ENCODE measurements at regions not wholly inside any gene's neighbourhood (a gene's known extent, or its start where the extent isn't known, plus 50 kb on each side); places are given as distances from the start of the nearest gene placed in this dataset.
"Not testable (repeated sequence)": the region's sequence is repeated elsewhere in the genome, so short reads cannot be mapped to it uniquely, and the experiment has no call there.

DNA sequence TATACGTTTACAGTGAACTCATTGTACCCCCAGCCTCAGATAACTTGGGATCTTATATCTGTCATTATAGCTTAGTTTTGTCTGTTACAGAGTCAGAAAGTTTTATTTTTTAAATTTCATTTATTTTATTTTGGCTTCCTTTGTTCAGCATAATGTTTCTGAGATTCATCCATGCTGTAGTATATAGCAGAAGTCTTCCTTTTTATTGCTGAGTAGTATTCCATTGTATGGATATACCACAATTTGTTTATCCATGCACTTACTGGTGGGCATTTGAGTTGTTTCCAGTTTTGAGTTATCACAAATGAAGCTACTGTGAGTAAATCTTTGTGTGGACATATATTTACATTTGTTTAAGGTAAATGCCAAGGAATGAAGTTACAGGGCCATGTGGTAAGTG, 122.3 kb downstream of the ADCYAP1 start:
- DNase-seq = no peak
- H3K36me3 ChIP-seq (ENCODE audit: control insufficient read depth, insufficient read depth, low read length) = no peaks in the 10 kb centered on the region
- peaks cover 33% of the 10 kb centered on the region for H3K9me3 Mint-ChIP-seq
- peak overlapping the region; percentile 22 for H3K4me3 ChIP-seq (ENCODE audit: low read length)
- no peak overlapping the region for H3K27ac Mint-ChIP-seq
- H3K4me1 ChIP-seq (ENCODE audit: control insufficient read depth, insufficient read depth, low read length) = peaks cover 3% of the 10 kb centered on the region
- 90% methylated on average over 1 of the region's 1 CpG; no CpG with 5 or more reads in 1 of the 2 experiments for WGBS, 2 experiments (ENCODE audit: insufficient coverage in 1 of 2, insufficient read length in 1 of 2)
- H3K36me3 Mint-ChIP-seq (ENCODE audit: low read depth) = peaks cover 1% of the 10 kb centered on the region
- no peak overlapping the region for H3K4me3 Mint-ChIP-seq
- peaks cover 8% of the 10 kb centered on the region for H3K9me3 ChIP-seq (ENCODE audit: control insufficient read depth, low read length)
- H3K27me3 ChIP-seq (ENCODE audit: control insufficient read depth, insufficient read depth, low read length, poor library complexity, severe bottlenecking) = no peaks in the 10 kb centered on the region
- peaks cover 4% of the 10 kb centered on the region for H3K4me1 Mint-ChIP-seq
- H3K27ac ChIP-seq (ENCODE audit: low read depth, low read length) = no peak overlapping the region
- H3K27me3 Mint-ChIP-seq (ENCODE audit: insufficient read depth) = no peaks in the 10 kb centered on the region
- TF ChIP-seq, protein P1, sequence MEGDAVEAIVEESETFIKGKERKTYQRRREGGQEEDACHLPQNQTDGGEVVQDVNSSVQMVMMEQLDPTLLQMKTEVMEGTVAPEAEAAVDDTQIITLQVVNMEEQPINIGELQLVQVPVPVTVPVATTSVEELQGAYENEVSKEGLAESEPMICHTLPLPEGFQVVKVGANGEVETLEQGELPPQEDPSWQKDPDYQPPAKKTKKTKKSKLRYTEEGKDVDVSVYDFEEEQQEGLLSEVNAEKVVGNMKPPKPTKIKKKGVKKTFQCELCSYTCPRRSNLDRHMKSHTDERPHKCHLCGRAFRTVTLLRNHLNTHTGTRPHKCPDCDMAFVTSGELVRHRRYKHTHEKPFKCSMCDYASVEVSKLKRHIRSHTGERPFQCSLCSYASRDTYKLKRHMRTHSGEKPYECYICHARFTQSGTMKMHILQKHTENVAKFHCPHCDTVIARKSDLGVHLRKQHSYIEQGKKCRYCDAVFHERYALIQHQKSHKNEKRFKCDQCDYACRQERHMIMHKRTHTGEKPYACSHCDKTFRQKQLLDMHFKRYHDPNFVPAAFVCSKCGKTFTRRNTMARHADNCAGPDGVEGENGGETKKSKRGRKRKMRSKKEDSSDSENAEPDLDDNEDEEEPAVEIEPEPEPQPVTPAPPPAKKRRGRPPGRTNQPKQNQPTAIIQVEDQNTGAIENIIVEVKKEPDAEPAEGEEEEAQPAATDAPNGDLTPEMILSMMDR (conservative IDR thresholded peaks at IDR 0.05) = no peak
- no peak overlapping the region for H3K9ac ChIP-seq (ENCODE audit: extremely low read depth, low read length, poor library complexity, severe bottlenecking)

DNA sequence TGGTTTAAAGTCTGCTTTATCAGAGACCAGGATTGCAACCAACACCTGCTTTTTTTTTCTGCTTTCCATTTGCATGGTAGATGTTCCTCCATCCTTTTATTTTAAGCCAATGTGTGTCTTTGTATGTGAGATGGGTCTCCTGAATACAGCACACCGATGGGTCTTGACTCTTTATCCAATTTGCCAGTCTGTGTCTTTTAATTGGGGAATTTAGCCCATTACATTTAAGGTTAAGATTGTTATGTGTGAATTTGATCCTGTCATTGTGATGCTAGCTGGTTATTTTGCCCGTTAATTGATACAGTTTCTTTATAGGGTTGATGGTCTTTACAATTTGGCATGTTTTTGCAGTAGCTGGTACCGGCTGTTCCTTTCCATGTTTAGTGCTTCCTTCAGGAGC, 128.4 kb downstream of the ADCYAP1 start:
- H3K4me1 Mint-ChIP-seq; H3K36me3 ChIP-seq (ENCODE audit: control insufficient read depth, insufficient read depth, low read length); H3K4me3 Mint-ChIP-seq; H3K4me1 ChIP-seq (ENCODE audit: control insufficient read depth, insufficient read depth, low read length); H3K27ac ChIP-seq (ENCODE audit: low read depth, low read length); DNase-seq; H3K27me3 Mint-ChIP-seq (ENCODE audit: insufficient read depth); H3K4me3 ChIP-seq (ENCODE audit: low read length); H3K9ac ChIP-seq (ENCODE audit: extremely low read depth, low read length, poor library complexity, severe bottlenecking); H3K36me3 Mint-ChIP-seq (ENCODE audit: low read depth); H3K9me3 ChIP-seq (ENCODE audit: control insufficient read depth, low read length); H3K27ac Mint-ChIP-seq; H3K27me3 ChIP-seq (ENCODE audit: control insufficient read depth, insufficient read depth, low read length, poor library complexity, severe bottlenecking): not testable (repeated sequence)
- H3K9me3 Mint-ChIP-seq = peaks cover 29% of the 10 kb centered on the region
- 94 to 100% methylated on average over 1 to 2 of the region's 3 CpGs for WGBS, 2 experiments (ENCODE audit: insufficient coverage in 1 of 2, insufficient read length in 1 of 2)

DNA sequence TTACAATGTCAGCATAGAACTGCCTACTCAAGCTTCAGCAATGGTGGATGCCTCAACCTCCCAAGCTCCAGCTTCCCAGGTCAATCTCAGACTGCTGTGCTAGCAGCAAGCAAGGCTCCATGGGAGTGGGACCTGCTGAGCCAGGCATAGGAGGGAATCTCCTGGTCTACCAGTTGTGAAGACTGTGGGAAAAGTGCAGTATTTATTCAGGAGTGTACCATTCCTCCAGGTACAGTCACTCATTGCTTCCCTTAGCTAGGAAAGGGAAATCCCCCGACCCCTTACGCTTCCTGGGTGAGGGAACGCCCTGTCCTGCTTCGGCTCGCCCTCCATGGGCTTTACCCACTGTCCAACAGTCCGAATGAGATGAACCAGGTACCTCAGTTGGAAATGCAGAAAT, 130.3 kb downstream of the ADCYAP1 start:
- H3K4me1 Mint-ChIP-seq = no peaks in the 10 kb centered on the region
- peaks cover 33% of the 10 kb centered on the region for H3K9me3 Mint-ChIP-seq
- WGBS, 2 experiments (ENCODE audit: insufficient coverage in 1 of 2, insufficient read length in 1 of 2) = 68 to 89% methylated on average over 4 to 6 of the region's 6 CpGs
- Histone ChIP-seq H3K27ac (ENCODE audit: low read depth, low read length) (no peak overlapping the region), H3K9me3 (ENCODE audit: control insufficient read depth, low read length) (no peaks in the 10 kb centered on the region), H3K4me1 (ENCODE audit: control insufficient read depth, insufficient read depth, low read length) (no peaks in the 10 kb centered on the region), H3K9ac (ENCODE audit: extremely low read depth, low read length, poor library complexity, severe bottlenecking) (no peak overlapping the region), H3K27me3 (ENCODE audit: control insufficient read depth, insufficient read depth, low read length, poor library complexity, severe bottlenecking) (no peaks in the 10 kb centered on the region), H3K36me3 (ENCODE audit: control insufficient read depth, insufficient read depth, low read length) (no peaks in the 10 kb centered on the region), H3K4me3 (ENCODE audit: low read length) (no peak overlapping the region)
- no peak overlapping the region for H3K27ac Mint-ChIP-seq
- DNase-seq = no peak
- no peak overlapping the region for H3K4me3 Mint-ChIP-seq
- TF ChIP-seq, protein P1 (conservative IDR thresholded peaks at IDR 0.05) = no peak
- H3K36me3 Mint-ChIP-seq (ENCODE audit: low read depth) = peaks cover 11% of the 10 kb centered on the region
- H3K27me3 Mint-ChIP-seq (ENCODE audit: insufficient read depth) = no peaks in the 10 kb centered on the region

DNA sequence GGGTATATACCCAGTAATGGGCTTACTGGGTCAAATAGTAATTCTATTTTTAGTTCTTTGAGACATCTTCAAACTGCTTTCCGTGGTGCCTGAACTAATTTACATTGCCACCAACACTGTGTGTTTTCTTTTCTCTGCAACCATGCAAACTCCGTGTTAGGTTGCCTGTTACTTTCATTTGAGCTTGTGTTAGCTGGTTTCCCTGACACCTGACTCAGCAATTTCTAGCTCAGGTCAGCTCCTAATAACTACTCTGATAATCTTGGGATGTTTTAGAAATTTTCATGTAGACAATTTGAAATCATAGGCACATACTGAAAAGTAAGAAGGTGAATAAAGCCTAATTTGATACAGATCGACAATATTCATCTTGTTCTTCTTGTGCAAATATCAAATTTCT, 132.3 kb downstream of the ADCYAP1 start:
- Mint-ChIP-seq H3K36me3 (ENCODE audit: low read depth) (peaks cover 17% of the 10 kb centered on the region), H3K4me3 (no peak overlapping the region), H3K27me3 (ENCODE audit: insufficient read depth) (no peaks in the 10 kb centered on the region), H3K9me3 (peaks cover 34% of the 10 kb centered on the region), H3K27ac (no peak overlapping the region), H3K4me1 (no peaks in the 10 kb centered on the region)
- no peaks in the 10 kb centered on the region for H3K27me3 ChIP-seq (ENCODE audit: control insufficient read depth, insufficient read depth, low read length, poor library complexity, severe bottlenecking)
- H3K36me3 ChIP-seq (ENCODE audit: control insufficient read depth, insufficient read depth, low read length) = no peaks in the 10 kb centered on the region
- no peak overlapping the region for H3K27ac ChIP-seq (ENCODE audit: low read depth, low read length)
- no peaks in the 10 kb centered on the region for H3K4me1 ChIP-seq (ENCODE audit: control insufficient read depth, insufficient read depth, low read length)
- H3K9ac ChIP-seq (ENCODE audit: extremely low read depth, low read length, poor library complexity, severe bottlenecking) = no peak overlapping the region
- TF ChIP-seq, protein P1 (conservative IDR thresholded peaks at IDR 0.05) = no peak
- 89 to 91% methylated on average over 3 of the region's 3 CpGs for WGBS, 2 experiments (ENCODE audit: insufficient coverage in 1 of 2, insufficient read length in 1 of 2)
- peaks cover 7% of the 10 kb centered on the region for H3K9me3 ChIP-seq (ENCODE audit: control insufficient read depth, low read length)
- no peak for DNase-seq
- no peak overlapping the region for H3K4me3 ChIP-seq (ENCODE audit: low read length)
